Right atrium auricular region (tissue), 2 donors: ENCODE measurements at regions not wholly inside any gene's neighbourhood (a gene's known extent, or its start where the extent isn't known, plus 50 kb on each side); places are given as distances from the start of the nearest gene placed in this dataset.

Source experiments
- DNase-seq: peaks from one replicate; pipeline ENCODE4 v3.0.0-alpha.2; 2019; ENCODE audit warnings: low spot score
- H3K27ac ChIP-seq, 2 donors: fragments of 200-600 bp; sonication (generic); 1 replicate in 1 of 2; 2 replicates in 1 of 2; pipeline ENCODE4 v1.5.1; 2016 to 2019
- H3K27me3 ChIP-seq, 2 donors: fragments of 200-600 bp; sonication (generic); one replicate each; pipeline versions ENCODE4 v1.5.1 to v1.6.0; 2017 to 2019
- H3K36me3 ChIP-seq: fragments of 200-600 bp; sonication (generic); one replicate; pipeline ENCODE4 v1.5.1; 2016
- H3K4me1 ChIP-seq, 2 donors: fragments of 200-600 bp; sonication (generic); one replicate each; pipeline versions ENCODE4 v1.5.1 to v1.6.0; 2017 to 2019
- H3K4me3 ChIP-seq, 2 donors: fragments of 200-600 bp; sonication (generic); 1 replicate in 1 of 2; 2 replicates in 1 of 2; pipeline ENCODE4 v1.5.1; 2017 to 2019; ENCODE audit warnings: mild to moderate bottlenecking in 1 of 2, moderate library complexity in 1 of 2
- H3K9me3 ChIP-seq, 2 donors: fragments of 200-600 bp; sonication (generic); one replicate each; pipeline ENCODE4 v1.5.1; 2019
- CTCF ChIP-seq, 2 donors: fragments of 200-600 bp; sonication (generic); IDR thresholded peaks; one replicate each; pipeline ENCODE4 v1.5.1; 2019; ENCODE audit warnings: antibody characterized with exemption in 2 of 2

- H3K4me1 ChIP-seq: no peaks in the 10 kb centered on the region
- no peak overlapping the region for H3K27ac ChIP-seq
- no peak for DNase-seq
- TF ChIP-seq CTCF (IDR thresholded peaks at IDR 0.05): no peak
- H3K9me3 ChIP-seq: no peaks in the 10 kb centered on the region
- H3K36me3 ChIP-seq: no peaks in the 10 kb centered on the region
- H3K4me3 ChIP-seq: no peak overlapping the region
- H3K27me3 ChIP-seq: no peaks in the 10 kb centered on the region
Observed at GRCh38 chr4:28402751-28403150, 1542.1 kb downstream of the STIM2 start.

GRCh38 chr4:28421221-28421620, 1560.6 kb downstream of the STIM2 start:
- Histone ChIP-seq H3K4me1 (no peaks in the 10 kb centered on the region), H3K4me3 (no peak overlapping the region), H3K9me3 (no peaks in the 10 kb centered on the region), H3K27ac (no peak overlapping the region), H3K36me3 (no peaks in the 10 kb centered on the region), H3K27me3 (no peaks in the 10 kb centered on the region)
- no peak for DNase-seq
- TF ChIP-seq CTCF (IDR thresholded peaks at IDR 0.05): no peak

- H3K27me3 ChIP-seq: no peaks in the 10 kb centered on the region
- no peak overlapping the region for H3K4me3 ChIP-seq
- no peak for DNase-seq
- no peak overlapping the region for H3K27ac ChIP-seq
- no peaks in the 10 kb centered on the region for H3K36me3 ChIP-seq
- H3K9me3 ChIP-seq: no peaks in the 10 kb centered on the region
- TF ChIP-seq CTCF (IDR thresholded peaks at IDR 0.05): no peak
- no peaks in the 10 kb centered on the region for H3K4me1 ChIP-seq
Observed at GRCh38 chr4:28426251-28426650, 1565.6 kb downstream of the STIM2 start.

- Histone ChIP-seq H3K9me3 (no peaks in the 10 kb centered on the region), H3K36me3 (no peaks in the 10 kb centered on the region), H3K4me3 (no peak overlapping the region)
Observed at GRCh38 chr4:28427306-28428085, 1566.9 kb downstream of the STIM2 start.

GRCh38 chr4:28432348-28433025, 1571.8 kb downstream of the STIM2 start:
- TF ChIP-seq CTCF (IDR thresholded peaks at IDR 0.05): no peak
- Histone ChIP-seq H3K36me3 (no peaks in the 10 kb centered on the region), H3K27ac (no peak overlapping the region), H3K4me3 (no peak overlapping the region), H3K4me1 (no peaks in the 10 kb centered on the region), H3K27me3 (no peaks in the 10 kb centered on the region), H3K9me3 (no peaks in the 10 kb centered on the region)
- no peak for DNase-seq

More at GRCh38 chr4:28427306-28428085, 1566.9 kb downstream of the STIM2 start:
- no peak for TF ChIP-seq CTCF (IDR thresholded peaks at IDR 0.05)
- H3K27me3 ChIP-seq: no peaks in the 10 kb centered on the region
- no peak overlapping the region for H3K27ac ChIP-seq
- H3K4me1 ChIP-seq: no peaks in the 10 kb centered on the region
- no peak for DNase-seq
